T-helper 2 cell treated with Interferon-gamma antibody and Interleukin-4, amounts not matched to agents 5 μg/mL and 100 μg/mL, for 36 hours (primary cell): ENCODE measurements at regions not wholly inside any gene's neighbourhood (a gene's known extent, or its start where the extent isn't known, plus 50 kb on each side); places are given as distances from the start of the nearest gene placed in this dataset.
"Not testable (repeated sequence)": the region's sequence is repeated elsewhere in the genome, so short reads cannot be mapped to it uniquely, and the experiment has no call there.

Source experiments
- DNase-seq: peaks from one replicate; pipeline ENCODE4 v3.0.0; 2021; ENCODE audit warnings: low spot score
- H3K27ac Mint-ChIP-seq: one replicate; pipeline ENCODE4 v1.8.0; 2021; ENCODE audit warnings: mild to moderate bottlenecking, mixed read lengths
- H3K27me3 Mint-ChIP-seq: one replicate; pipeline ENCODE4 v1.8.0; 2021; ENCODE audit warnings: low read depth, mixed read lengths
- H3K36me3 Mint-ChIP-seq: one replicate; pipeline ENCODE4 v1.8.0; 2021; ENCODE audit warnings: low read depth, mixed read lengths
- H3K4me1 Mint-ChIP-seq: one replicate; pipeline ENCODE4 v1.8.0; 2021; ENCODE audit warnings: low read depth, mixed read lengths
- H3K4me3 Mint-ChIP-seq: one replicate; pipeline ENCODE4 v1.8.0; 2022; ENCODE audit warnings: mild to moderate bottlenecking, moderate library complexity, mixed read lengths
- H3K9me3 Mint-ChIP-seq: one replicate; pipeline ENCODE4 v1.8.0; 2021; ENCODE audit warnings: mixed read lengths

DNA sequence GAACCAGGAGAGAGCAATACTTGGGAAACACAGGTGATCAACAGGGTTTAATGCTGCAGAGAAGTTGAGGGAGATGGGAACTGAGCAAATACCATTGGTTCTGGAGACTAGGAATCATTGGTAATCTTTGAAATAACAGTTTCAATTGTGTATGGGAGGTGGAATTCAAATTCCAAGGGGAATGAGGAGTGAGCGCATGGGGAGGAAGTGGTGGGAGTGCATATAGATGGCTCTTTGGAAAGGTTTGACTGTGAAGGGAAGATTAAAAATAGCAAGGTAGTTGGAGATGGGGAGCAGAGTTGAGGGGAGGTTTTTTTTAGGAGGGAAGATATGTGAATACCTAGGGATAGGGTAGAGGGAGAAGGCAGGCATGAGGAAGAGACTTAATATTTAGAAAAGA lies 51.1 kb upstream of the ROPN1 start:
- no peak overlapping the region for H3K4me3 Mint-ChIP-seq
- no peaks in the 10 kb centered on the region for H3K4me1 Mint-ChIP-seq
- H3K27me3 Mint-ChIP-seq, result peaks cover 3% of the 10 kb centered on the region
- H3K9me3 Mint-ChIP-seq, result no peaks in the 10 kb centered on the region
- no peak for DNase-seq
- no peak overlapping the region for H3K27ac Mint-ChIP-seq
- H3K36me3 Mint-ChIP-seq, result no peaks in the 10 kb centered on the region

DNA sequence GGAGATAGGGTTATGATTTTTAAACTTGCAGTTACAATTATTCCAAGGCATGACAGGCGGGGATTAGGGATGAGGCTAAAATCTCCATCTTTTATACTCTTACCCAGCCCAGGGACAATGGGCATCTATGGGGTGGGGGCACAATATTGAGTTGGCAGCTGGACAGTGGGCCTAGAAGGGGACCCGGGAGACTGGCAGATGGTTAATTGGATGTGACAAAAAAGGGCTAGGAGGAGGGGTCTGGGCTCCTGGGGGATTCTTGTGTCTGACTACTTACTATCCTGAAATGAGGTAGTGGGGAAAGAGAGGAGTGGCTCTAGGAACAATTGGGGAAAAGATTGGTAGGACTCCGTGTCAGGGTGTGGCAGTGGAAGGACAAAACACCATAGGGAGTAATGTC lies 53.0 kb upstream of the ROPN1 start:
- H3K27ac Mint-ChIP-seq, result no peak overlapping the region
- no peaks in the 10 kb centered on the region for H3K36me3 Mint-ChIP-seq
- peaks cover 3% of the 10 kb centered on the region for H3K27me3 Mint-ChIP-seq
- H3K9me3 Mint-ChIP-seq, result no peaks in the 10 kb centered on the region
- no peak for DNase-seq
- H3K4me1 Mint-ChIP-seq, result no peaks in the 10 kb centered on the region
- H3K4me3 Mint-ChIP-seq, result no peak overlapping the region

DNA sequence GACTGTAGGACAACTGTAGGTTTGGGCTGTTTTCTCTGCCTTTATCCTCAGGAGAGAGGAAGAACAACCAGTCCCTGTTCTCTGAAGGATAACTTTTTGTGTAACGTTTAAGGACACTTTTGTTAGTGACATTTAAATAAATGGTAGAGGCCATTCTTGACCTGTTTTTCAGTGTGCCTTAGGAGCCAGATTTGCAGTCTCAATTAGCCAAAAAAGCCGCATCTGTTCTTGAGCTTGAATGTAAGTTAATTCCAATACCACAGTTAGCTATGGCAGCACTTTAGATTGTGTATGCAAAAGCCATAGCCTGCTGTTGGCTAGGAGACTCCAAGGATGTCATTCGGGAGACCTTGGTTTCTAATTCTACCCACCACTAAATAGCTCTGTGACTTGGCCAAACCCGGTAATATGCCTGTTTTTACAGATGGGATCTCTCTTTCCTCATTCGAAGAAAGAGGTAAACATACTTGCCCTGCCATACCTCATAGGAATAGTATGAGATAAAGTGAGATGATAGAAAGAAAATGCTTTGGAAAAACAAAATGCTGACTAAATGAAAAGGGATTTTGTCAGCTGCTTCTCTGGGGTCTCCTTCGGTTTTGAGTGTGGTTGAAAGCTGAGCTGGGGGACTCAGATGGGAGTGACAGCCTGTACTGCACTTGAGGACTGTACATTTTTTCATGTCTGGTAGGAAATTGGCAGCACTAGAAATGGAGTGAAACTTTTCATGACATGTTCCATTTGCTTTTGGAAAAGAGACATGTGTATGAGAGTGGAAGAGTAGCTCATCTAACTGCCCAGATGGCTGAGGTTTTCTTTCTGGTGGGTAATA lies 57.3 kb upstream of the ROPN1 start:
- no peaks in the 10 kb centered on the region for H3K4me1 Mint-ChIP-seq
- H3K27me3 Mint-ChIP-seq, result peaks cover 5% of the 10 kb centered on the region
- H3K27ac Mint-ChIP-seq, result no peak overlapping the region
- no peak for DNase-seq
- H3K4me3 Mint-ChIP-seq, result no peak overlapping the region
- no peaks in the 10 kb centered on the region for H3K9me3 Mint-ChIP-seq
- H3K36me3 Mint-ChIP-seq, result no peaks in the 10 kb centered on the region

DNA sequence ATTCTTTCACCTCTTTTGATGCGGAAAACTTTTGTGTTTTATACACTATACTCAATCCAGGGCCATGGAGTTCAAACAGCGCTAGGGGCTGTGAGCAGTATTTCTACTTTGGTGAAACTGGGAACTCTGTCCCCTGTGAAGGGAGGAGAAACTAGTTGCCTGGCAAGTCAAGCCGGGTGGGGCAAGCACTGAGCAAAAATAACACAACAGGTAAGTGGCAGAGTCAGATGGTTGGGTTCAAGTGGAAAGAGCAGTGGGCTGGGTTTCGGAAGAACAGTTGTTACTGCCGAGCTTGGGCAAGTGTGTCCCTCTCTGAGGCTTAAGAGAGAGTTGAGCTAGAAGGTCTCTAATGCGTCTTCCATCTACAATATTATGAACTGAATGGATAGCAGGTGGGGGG lies 59.7 kb upstream of the ROPN1 start:
- H3K27ac Mint-ChIP-seq, result no peak overlapping the region
- no peaks in the 10 kb centered on the region for H3K4me1 Mint-ChIP-seq
- no peaks in the 10 kb centered on the region for H3K36me3 Mint-ChIP-seq

GRCh38 chr3:124053871-124054270 lies 61.9 kb upstream of the ROPN1 start:
- DNase-seq, result no peak
- no peaks in the 10 kb centered on the region for H3K4me1 Mint-ChIP-seq
- no peaks in the 10 kb centered on the region for H3K36me3 Mint-ChIP-seq

More for the DNA sequence above, 59.7 kb upstream of the ROPN1 start:
- Mint-ChIP-seq H3K9me3 (no peaks in the 10 kb centered on the region), H3K4me3 (no peak overlapping the region), H3K27me3 (peaks cover 7% of the 10 kb centered on the region)
- no peak for DNase-seq

DNA sequence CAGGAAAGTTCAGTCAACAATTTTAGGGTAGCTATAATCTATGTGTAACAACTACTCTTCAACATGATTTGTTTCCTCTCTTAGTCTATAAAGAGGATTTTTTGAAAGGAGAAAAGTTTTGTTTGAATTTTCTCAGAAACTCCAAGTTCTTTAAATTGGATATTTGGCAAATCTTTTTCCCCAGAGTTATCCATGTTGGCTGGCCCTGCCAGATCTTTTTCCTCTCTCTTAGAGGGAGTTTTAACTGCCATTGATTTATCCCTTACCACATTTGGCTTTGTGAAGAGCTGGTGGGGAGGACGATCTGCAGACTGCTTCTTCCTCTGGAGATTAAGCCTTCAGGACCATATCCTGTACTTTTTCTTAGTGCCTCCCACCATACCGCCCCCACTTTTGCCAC lies 64.9 kb upstream of the ROPN1 start:
- Mint-ChIP-seq H3K9me3 (no peaks in the 10 kb centered on the region), H3K27me3 (peaks cover 14% of the 10 kb centered on the region), H3K36me3 (no peaks in the 10 kb centered on the region), H3K27ac (no peak overlapping the region), H3K4me3 (no peak overlapping the region), H3K4me1 (no peaks in the 10 kb centered on the region)
- no peak for DNase-seq

More at GRCh38 chr3:124053871-124054270, 61.9 kb upstream of the ROPN1 start:
- Mint-ChIP-seq H3K27me3 (peaks cover 14% of the 10 kb centered on the region), H3K27ac (no peak overlapping the region), H3K4me3 (no peak overlapping the region), H3K9me3 (no peaks in the 10 kb centered on the region)

DNA sequence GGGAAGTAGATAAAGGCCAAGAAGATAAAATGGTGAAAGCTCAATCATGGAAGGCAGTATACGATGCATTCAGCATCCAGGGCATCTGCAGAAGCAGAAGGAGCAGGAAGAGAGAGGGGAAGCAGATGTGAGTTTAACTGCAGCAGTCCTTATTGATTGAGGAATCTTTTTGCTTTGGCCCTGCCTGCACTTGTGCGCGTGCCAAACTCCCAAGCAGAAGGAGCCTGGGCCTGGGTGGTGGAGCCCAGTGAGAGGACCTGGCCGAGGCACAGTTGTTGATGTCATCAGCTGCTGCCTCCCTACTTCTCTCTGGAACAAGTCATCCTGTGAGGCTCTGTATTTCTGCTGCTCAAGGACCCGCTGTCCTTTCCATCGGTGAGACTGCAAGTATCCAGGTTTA lies 65.5 kb upstream of the ROPN1 start:
- Mint-ChIP-seq H3K4me1 (no peaks in the 10 kb centered on the region), H3K27me3 (peaks cover 14% of the 10 kb centered on the region), H3K36me3 (no peaks in the 10 kb centered on the region), H3K27ac (no peak overlapping the region), H3K9me3 (no peaks in the 10 kb centered on the region), H3K4me3 (no peak overlapping the region)
- DNase-seq, result no peak

- no peak for DNase-seq
- Mint-ChIP-seq H3K27me3 (peaks cover 11% of the 10 kb centered on the region), H3K4me3 (no peak overlapping the region), H3K27ac (no peak overlapping the region), H3K36me3 (no peaks in the 10 kb centered on the region), H3K4me1 (no peaks in the 10 kb centered on the region), H3K9me3 (no peaks in the 10 kb centered on the region)
These were observed 67.7 kb upstream of the ROPN1 start for GRCh38 chr3:124059580-124059979.

DNA sequence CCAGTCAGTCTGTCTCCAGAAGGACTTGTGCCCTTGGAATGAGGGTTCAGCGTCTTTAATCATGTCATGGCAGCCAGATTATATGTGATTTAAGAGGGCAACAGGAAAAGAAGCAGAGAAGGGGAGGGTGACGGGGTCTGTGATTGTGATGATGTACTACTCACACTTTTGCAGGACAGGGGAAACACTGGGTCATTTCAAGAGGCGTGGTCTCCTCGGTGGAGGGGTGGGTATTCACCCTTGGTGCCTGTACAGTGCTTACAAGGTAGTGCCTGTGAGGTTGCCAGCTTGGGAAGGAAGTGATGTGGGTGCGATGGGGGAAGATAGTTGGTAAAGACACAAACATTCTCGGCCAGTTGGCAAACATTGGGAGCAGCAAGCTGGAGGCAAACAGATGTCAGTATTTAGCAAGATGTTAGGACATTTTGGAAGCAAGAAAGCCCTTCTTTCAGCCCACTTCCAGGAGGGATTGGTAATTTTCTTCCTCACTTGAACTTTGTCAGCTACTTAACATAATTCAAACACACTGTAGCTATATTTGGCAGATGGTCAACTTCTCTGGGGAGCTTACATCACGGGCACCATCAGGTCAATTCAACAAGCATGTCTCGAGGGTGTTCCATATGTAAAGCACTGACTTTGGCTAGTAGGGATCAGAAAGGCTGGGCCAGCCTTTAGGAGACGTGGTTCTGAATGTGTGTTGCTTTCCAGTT lies 71.4 kb upstream of the ROPN1 start:
- Mint-ChIP-seq H3K36me3 (no peaks in the 10 kb centered on the region), H3K4me1 (no peaks in the 10 kb centered on the region), H3K27ac (no peak overlapping the region), H3K4me3 (no peak overlapping the region), H3K27me3 (peaks cover 4% of the 10 kb centered on the region), H3K9me3 (no peaks in the 10 kb centered on the region)
- no peak for DNase-seq

- H3K27ac Mint-ChIP-seq, result no peak overlapping the region
- no peaks in the 10 kb centered on the region for H3K4me1 Mint-ChIP-seq
- no peak for DNase-seq
- no peaks in the 10 kb centered on the region for H3K27me3 Mint-ChIP-seq
- H3K4me3 Mint-ChIP-seq, result no peak overlapping the region
- H3K9me3 Mint-ChIP-seq, result no peaks in the 10 kb centered on the region
- no peaks in the 10 kb centered on the region for H3K36me3 Mint-ChIP-seq
These were observed 72.1 kb upstream of the ROPN1 start for GRCh38 chr3:124064050-124064449.

- H3K9me3 Mint-ChIP-seq, H3K4me1 Mint-ChIP-seq, H3K27me3 Mint-ChIP-seq, H3K4me3 Mint-ChIP-seq, H3K27ac Mint-ChIP-seq, H3K36me3 Mint-ChIP-seq, DNase-seq: not testable (repeated sequence)
These were observed 74.6 kb upstream of the ROPN1 start for GRCh38 chr3:124066543-124066942.

- not testable (repeated sequence) for H3K9me3 Mint-ChIP-seq, H3K27me3 Mint-ChIP-seq, H3K4me1 Mint-ChIP-seq, H3K27ac Mint-ChIP-seq, H3K36me3 Mint-ChIP-seq, H3K4me3 Mint-ChIP-seq, DNase-seq
These were observed 77.8 kb upstream of the ROPN1 start for GRCh38 chr3:124069706-124070105.

DNA sequence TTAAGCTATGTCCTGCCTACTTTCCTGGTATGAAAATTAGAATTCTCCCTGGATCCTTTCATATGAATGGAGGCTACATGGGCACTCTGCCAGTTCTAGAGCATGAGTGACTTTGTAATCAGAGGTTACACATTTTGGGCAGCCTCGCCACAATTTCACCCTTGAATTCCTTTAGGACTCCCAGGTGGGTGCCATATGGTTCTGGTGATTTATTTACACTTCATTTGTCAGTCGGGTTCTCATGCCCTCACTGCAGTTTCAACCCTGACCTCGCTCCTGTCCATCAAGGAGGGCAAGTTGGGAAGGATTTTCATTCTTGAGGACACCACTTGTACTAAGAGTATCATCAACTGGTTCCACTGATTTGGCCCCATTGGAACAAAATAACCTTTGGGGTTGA lies 83.2 kb upstream of the ROPN1 start:
- not testable (repeated sequence) for H3K36me3 Mint-ChIP-seq, H3K27ac Mint-ChIP-seq, DNase-seq, H3K4me1 Mint-ChIP-seq, H3K9me3 Mint-ChIP-seq, H3K4me3 Mint-ChIP-seq, H3K27me3 Mint-ChIP-seq

- Mint-ChIP-seq H3K27ac (no peak overlapping the region), H3K36me3 (no peaks in the 10 kb centered on the region), H3K4me3 (no peak overlapping the region), H3K9me3 (no peaks in the 10 kb centered on the region), H3K27me3 (peaks cover 6% of the 10 kb centered on the region), H3K4me1 (no peaks in the 10 kb centered on the region)
- DNase-seq, result no peak
These were observed 83.8 kb upstream of the ROPN1 start for GRCh38 chr3:124075753-124076152.
